Esophagus squamous epithelium (tissue), 4 donors: ENCODE measurements at regions not wholly inside any gene's neighbourhood (a gene's known extent, or its start where the extent isn't known, plus 50 kb on each side); places are given as distances from the start of the nearest gene placed in this dataset.

Experiments
- CTCF ChIP-seq, 6 experiments: fragments of 450-650 bp in 4 of 6; fragments of 200-600 bp in 2 of 6; sonication (generic) in 2 of 6; IDR thresholded peaks; one replicate each; pipeline ENCODE4 v1.5.1; 2016 to 2019; ENCODE audit warnings: antibody characterized with exemption in 6 of 6, mild to moderate bottlenecking in 4 of 6, moderate library complexity in 4 of 6
- POLR2A ChIP-seq, 4 donors: fragments of 450-650 bp; IDR thresholded peaks; one replicate each; pipeline ENCODE4 v1.6.1; 2017; ENCODE audit warnings: antibody characterized with exemption in 4 of 4, mild to moderate bottlenecking in 4 of 4, moderate library complexity in 3 of 4

GRCh38 chr13:56886398-56886797 lies 254.3 kb upstream of the PRR20A start:
- no peak for TF ChIP-seq CTCF (IDR thresholded peaks at IDR 0.05)
- no peak for TF ChIP-seq POLR2A (IDR thresholded peaks at IDR 0.05)
